H7 (cell line): ENCODE measurements at regions not wholly inside any gene's neighbourhood (a gene's known extent, or its start where the extent isn't known, plus 50 kb on each side); places are given as distances from the start of the nearest gene placed in this dataset.

Experiments
- DNase-seq: peaks from one replicate; pipeline ENCODE4 v3.0.0; 2012
- H3K27me3 ChIP-seq: 2 replicates; pipeline ENCODE4 v1.6.0; 2011; ENCODE audit warnings: mild to moderate bottlenecking, low read length; ENCODE audit not compliant: control insufficient read depth, insufficient read depth
- H3K36me3 ChIP-seq: replicated peaks from 2 replicates; pipeline ENCODE4 v1.5.1; 2011; ENCODE audit warnings: low read length; ENCODE audit not compliant: control insufficient read depth, insufficient read depth
- H3K4me3 ChIP-seq: 2 replicates; pipeline ENCODE4 v1.5.1; 2011; ENCODE audit warnings: low read depth, mild to moderate bottlenecking, control low read depth, low read length, moderate library complexity; ENCODE audit not compliant: insufficient read depth

DNA sequence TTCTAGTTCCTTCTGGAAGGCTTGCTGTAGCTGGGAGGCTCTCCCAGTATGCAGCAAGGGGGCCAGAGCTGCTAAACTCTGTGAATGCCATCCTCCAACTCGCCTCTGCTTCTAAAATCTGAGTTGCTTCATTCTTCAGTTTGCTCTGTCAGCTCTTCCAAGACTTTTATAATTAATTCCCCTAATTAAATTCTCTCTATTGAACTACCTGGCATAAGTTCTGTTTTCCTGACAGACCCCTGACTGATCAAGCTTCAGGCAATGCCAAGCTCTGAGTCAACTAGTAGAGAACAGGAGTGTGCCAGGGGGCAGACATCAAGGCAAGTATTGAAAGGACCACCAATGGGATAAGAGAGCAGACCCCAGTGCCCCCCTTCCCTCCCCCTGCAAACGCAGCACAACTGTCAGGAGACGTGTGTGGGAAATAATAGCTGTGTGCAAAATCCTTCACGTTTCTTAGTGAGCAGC lies 109.3 kb upstream of the TAB2 start:
- no peaks in the 10 kb centered on the region for H3K36me3 ChIP-seq
- no peak for DNase-seq
- H3K27me3 ChIP-seq = no peaks in the 10 kb centered on the region
- no peak overlapping the region for H3K4me3 ChIP-seq

DNA sequence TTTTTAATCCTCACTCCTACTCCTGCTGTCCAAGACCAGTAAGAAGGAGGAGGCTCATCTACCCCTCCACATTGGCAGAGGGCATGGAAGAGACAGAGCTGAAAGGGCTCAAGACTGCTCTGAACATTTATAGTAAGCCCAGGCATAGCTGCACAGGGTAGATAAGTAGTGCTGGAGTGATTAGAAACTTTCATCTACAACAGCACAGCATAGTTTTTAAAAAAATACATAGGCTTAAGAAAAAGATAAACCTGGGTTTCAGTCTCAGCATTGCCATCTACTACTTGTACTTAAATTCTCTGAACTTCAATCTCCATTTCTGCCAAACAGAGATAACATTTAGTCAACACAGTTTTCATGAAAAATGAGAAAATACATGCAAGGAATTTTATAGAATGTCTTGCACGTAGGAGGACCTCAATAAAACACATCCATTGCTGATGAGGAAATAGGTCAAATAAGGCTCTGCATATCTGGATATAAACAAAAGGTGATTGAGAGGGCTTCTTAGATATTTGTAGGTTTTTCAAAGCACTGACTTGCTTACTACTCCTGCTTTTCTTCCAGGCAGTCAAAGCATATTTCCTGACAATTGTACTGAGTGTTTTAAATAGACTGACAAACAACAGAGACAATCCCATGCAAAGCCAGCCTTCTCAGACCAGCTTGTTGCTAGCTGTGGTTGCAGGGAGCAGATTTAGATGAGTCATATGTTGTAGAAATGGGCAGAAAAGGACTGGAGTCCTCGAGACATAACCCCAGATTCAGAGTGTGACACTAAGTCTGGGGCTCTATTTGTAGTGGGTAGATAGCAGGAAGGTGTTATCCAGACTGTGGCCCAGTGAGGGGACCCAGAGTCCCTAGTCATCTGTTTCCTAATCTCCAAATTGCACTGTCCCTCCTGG lies 107.4 kb upstream of the TAB2 start:
- DNase-seq = no peak
- H3K4me3 ChIP-seq = no peak overlapping the region
- H3K27me3 ChIP-seq = no peaks in the 10 kb centered on the region
- no peaks in the 10 kb centered on the region for H3K36me3 ChIP-seq

DNA sequence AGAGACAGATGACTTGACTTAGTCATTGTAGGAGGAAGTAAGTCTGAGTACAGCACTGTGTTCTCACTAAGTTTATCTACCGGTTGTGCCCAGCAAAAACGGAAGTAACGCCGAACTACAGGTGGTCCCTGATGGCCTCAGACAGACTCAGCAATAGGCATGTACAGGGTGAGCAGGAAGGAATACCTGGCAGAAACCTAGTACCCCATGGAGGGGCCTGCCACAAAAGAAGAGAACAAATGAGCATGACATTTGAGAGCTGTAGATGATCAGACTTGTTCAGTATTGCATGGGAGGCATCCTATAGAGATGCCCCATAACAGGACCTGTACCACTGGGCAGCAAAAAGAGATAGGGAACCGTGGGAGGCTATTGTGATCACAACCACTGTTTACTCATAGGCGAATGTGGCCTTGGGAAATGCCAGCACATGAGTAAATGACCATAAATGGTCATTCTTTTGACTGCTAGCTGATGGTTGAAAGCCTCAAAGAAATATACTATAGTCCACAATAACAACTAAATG lies 106.4 kb upstream of the TAB2 start:
- no peaks in the 10 kb centered on the region for H3K27me3 ChIP-seq
- H3K36me3 ChIP-seq = no peaks in the 10 kb centered on the region
- no peak for DNase-seq
- H3K4me3 ChIP-seq = no peak overlapping the region

DNA sequence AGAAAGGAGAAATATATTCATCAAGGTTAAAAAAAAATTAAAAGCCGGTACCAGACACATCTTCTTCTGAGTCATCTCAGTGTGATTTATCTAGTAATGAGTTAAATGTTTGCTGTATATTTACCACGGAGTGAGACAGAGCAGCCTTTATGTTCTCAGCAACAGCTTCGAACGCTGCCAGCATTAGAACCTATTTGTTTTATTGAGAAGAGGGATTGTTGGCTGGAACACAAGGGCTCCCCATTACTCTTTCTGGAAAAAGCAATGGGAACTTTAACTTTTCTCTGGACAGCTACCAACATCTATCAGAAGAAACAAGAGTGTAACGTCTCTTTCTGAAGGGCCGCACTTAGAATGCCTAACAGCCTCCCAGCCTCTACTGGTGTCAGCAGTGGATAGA lies 105.3 kb upstream of the TAB2 start:
- no peak for DNase-seq
- Histone ChIP-seq H3K36me3 (no peaks in the 10 kb centered on the region), H3K4me3 (no peak overlapping the region), H3K27me3 (no peaks in the 10 kb centered on the region)

GRCh38 chr6:149212892-149213801 lies 104.4 kb upstream of the TAB2 start:
- DNase-seq = no peak
- no peak overlapping the region for H3K4me3 ChIP-seq
- H3K36me3 ChIP-seq = no peaks in the 10 kb centered on the region
- H3K27me3 ChIP-seq = no peaks in the 10 kb centered on the region

DNA sequence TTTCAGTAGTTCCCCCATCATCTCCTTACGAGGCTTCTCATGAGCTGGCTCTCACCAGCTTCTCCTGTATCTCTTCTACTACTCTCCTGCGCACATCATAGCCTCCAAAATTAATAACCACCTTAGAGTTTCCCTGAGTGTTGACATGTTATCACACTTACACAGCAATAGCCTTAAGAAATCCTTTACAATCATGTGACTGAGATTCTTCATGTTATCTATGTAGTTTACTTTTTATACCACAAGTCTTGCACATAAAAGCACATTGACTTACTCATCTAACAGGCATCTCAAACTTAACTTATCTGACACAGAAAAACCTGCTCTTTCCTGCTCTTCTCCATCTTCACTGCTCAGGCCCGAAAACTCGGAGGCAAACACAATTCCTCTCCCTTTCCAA lies 103.7 kb upstream of the TAB2 start:
- H3K27me3 ChIP-seq = no peaks in the 10 kb centered on the region
- H3K4me3 ChIP-seq = no peak overlapping the region
- no peak for DNase-seq
- no peaks in the 10 kb centered on the region for H3K36me3 ChIP-seq

- no peaks in the 10 kb centered on the region for H3K27me3 ChIP-seq
- DNase-seq = no peak
- no peaks in the 10 kb centered on the region for H3K36me3 ChIP-seq
- no peak overlapping the region for H3K4me3 ChIP-seq
Observed at GRCh38 chr6:149216459-149216858, 101.1 kb upstream of the TAB2 start.

DNA sequence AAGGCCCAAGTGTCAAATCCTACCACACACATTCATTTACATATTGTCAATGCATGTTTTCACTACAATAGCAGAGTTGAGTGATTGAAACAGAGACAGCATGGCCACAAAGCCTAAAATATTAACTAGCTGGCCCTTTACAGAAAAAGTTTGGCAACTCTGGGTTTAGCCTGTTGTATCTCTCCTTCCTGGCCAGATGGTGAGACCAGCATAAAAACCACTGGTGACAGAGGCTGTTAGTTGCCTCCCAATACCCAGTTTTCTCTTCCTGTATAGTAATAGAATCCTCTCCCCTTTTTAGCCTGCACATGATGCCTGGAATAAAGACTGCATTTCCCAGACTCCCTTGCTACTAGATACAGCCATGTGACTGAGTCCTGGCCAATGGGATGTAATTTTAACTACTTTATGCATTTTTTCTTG lies 100.0 kb upstream of the TAB2 start:
- no peak for DNase-seq
- Histone ChIP-seq H3K4me3 (no peak overlapping the region), H3K36me3 (no peaks in the 10 kb centered on the region), H3K27me3 (no peaks in the 10 kb centered on the region)

DNA sequence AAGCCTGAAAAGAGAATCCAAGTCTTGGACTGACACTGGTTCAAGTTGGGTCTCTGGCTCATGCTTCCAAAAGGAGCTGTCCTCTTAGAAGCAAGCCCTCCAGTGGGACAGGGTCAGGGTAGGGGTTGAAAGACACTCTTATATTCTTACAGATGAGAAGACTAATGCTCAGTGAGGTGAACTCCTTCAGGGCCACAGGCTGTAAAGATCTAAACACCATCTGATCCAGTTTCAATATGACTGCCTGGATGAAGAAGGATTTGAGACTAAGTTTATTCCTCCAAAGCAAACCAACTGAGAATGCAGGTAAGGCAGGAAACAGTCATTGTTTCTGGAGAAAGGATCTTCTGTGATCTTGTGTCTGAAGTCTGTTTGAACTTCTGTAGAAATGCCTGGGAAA lies 99.0 kb upstream of the TAB2 start:
- no peaks in the 10 kb centered on the region for H3K36me3 ChIP-seq
- no peak overlapping the region for H3K4me3 ChIP-seq
- no peaks in the 10 kb centered on the region for H3K27me3 ChIP-seq
- DNase-seq = no peak

DNA sequence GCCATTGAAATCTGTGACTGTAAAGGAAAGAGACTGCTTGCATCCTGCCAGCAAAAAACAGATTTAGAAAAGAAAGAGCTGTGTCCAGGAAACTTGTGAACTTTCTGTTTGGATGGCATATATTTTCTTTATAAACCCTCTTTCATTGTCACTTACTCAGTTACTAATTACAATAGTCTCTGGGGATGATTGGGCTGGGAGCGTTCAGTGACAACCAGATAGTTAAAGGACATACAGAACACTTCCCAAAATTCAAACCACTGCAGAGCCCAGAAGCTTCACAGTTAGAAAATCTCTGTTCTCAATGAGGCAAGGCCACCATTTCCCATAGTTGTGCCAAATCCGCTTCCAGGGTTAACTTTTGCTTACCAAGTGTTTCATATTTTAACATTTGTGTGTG lies 98.6 kb upstream of the TAB2 start:
- H3K4me3 ChIP-seq = no peak overlapping the region
- no peaks in the 10 kb centered on the region for H3K27me3 ChIP-seq
- no peak for DNase-seq
- H3K36me3 ChIP-seq = no peaks in the 10 kb centered on the region

DNA sequence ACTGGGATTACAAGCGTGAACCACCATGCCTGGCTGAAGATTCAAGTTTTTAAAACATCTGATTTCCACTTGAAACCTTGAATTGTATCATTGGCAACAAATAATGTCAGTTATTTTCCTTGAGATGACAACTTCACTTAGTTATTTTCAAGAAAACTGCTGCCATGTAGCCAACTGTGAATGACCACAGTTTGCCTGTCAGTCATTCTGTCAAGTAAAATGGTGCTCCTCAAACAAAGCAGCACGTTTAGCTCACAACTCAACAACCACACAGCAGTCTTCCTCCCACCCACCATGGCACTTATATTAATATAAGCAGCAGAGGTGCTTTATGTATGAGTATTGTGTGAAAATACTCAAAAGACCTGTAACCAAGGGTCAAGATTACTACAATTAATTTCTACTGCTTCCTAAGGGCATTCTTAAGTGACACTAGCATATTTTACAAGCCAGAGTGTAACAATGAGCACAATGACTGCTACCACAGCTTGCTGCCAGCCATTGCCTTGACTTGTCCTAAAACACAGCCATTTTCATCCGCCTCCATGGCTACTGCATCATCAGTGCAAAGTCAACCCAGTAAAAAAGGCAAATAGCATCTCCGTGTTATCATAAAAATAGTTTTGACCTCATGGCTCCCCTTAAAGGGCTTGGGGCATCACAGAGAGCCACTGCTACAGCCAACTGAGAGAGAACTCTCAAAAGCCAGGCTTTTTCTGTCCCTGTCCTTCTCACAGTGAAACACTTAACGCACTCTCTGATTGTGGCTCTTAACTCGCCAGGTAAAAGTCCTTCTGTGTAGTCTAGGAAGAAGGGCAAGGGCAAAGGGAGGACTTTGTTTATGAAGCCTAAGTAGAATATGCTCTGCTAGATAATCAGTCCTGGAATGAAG lies 96.4 kb upstream of the TAB2 start:
- Histone ChIP-seq H3K4me3 (no peak overlapping the region), H3K36me3 (no peaks in the 10 kb centered on the region), H3K27me3 (no peaks in the 10 kb centered on the region)
- no peak for DNase-seq

GRCh38 chr6:149221774-149222070 lies 95.8 kb upstream of the TAB2 start:
- no peak for DNase-seq
- Histone ChIP-seq H3K27me3 (no peaks in the 10 kb centered on the region), H3K4me3 (no peak overlapping the region), H3K36me3 (no peaks in the 10 kb centered on the region)

- no peak for DNase-seq
- Histone ChIP-seq H3K27me3 (no peaks in the 10 kb centered on the region), H3K36me3 (no peaks in the 10 kb centered on the region), H3K4me3 (no peak overlapping the region)
Observed at GRCh38 chr6:149223120-149223903, 94.2 kb upstream of the TAB2 start.
